KOPT-K1 (cell line): ENCODE measurements at regions not wholly inside any gene's neighbourhood (a gene's known extent, or its start where the extent isn't known, plus 50 kb on each side); places are given as distances from the start of the nearest gene placed in this dataset.

ENCODE experiments used
- H3K27ac ChIP-seq: fragments of 200-600 bp; sonication (generic); 2 replicates; pipeline ENCODE4 v1.5.1; 2016; ENCODE audit warnings: antibody characterized with exemption, mild to moderate bottlenecking, low read depth, low read length; ENCODE audit not compliant: poor library complexity, severe bottlenecking
- H3K36me3 ChIP-seq: fragments of 200-600 bp; sonication (generic); 2 replicates; pipeline ENCODE4 v1.5.1; 2017; ENCODE audit warnings: antibody characterized with exemption, mild to moderate bottlenecking, low read length, moderate library complexity; ENCODE audit not compliant: insufficient read depth
- H3K9me3 ChIP-seq: fragments of 200-600 bp; sonication (generic); 2 replicates; pipeline ENCODE4 v1.5.1; 2017; ENCODE audit warnings: antibody characterized with exemption, low read length, mild to moderate bottlenecking; ENCODE audit not compliant: insufficient read depth, poor library complexity, severe bottlenecking

DNA sequence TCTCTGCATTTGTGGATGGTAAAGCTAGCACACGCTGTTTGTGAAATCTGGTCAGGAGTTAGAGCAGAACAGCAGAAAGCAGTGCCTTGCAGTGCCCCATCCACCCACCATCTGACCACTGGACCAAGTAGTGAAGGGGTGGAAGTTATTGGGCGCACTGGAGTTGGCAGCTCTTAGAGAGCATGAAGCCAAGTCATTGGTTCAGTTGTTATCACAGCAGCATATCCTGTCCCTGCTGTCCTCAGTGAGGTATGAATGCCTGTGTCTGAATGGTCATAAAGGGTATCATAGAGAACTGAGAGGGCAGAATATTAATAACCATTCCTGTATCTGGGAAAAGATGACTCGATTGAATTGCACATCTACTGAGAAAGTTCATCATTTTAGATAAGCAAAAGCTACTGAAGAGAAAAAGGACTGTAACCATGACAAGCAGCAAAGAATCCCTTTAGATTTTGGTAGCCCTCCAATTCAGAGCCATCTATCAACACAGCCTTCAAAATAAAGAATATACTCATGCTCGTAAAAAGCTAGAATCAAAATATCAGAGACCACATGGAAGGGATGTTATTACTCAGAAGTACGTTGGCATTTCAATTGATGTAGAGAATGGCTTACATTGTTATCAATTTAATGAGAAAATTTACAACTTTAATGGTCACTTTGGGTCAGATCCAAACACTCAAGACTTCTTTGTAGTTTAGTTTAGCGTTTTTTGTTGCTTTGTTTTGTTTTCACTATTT is 919.0 kb downstream of the EFNB2 start:
- Histone ChIP-seq H3K36me3 (no peaks in the 10 kb centered on the region), H3K9me3 (no peaks in the 10 kb centered on the region), H3K27ac (no peak overlapping the region)

DNA sequence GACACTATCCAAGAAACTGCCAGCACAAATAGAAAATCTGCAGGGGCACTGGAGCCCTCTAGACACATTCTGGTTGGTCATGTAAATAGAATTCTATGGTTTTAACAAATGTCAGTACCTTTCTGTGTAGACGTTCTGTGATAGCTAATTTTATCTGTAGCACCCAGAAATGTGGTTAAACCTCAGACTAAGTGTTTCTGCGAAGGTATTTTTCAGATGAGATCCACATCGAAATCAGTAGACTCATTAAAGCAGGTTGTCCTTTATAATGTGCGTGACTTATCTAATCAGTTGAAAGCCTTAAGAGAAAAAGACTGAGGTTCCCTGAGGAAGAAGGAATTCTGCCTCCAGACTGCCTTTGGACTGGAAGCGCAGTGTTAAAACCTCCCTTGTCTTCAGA is 922.9 kb downstream of the EFNB2 start:
- H3K27ac ChIP-seq: no peak overlapping the region
- H3K9me3 ChIP-seq: no peaks in the 10 kb centered on the region
- no peaks in the 10 kb centered on the region for H3K36me3 ChIP-seq

DNA sequence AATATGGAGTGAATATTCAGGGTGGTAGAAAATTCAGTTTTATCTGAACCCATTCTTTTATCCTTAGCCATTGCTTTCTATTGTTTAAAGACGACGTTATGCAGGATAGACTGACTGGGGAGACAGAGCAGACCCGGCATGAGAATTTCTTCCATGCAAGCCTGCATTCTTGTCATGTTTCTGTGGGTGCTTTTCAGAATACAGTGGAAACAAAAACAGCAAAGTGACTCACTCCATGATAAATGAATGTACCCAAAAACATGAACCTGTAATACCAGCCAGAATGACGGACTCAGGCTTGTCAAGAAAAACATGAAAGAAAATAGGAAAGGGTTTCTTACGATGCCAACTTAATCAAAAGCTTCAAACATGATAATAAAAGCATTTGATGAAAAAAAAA is 924.0 kb downstream of the EFNB2 start:
- no peak overlapping the region for H3K27ac ChIP-seq
- no peaks in the 10 kb centered on the region for H3K9me3 ChIP-seq
- H3K36me3 ChIP-seq: no peaks in the 10 kb centered on the region

DNA sequence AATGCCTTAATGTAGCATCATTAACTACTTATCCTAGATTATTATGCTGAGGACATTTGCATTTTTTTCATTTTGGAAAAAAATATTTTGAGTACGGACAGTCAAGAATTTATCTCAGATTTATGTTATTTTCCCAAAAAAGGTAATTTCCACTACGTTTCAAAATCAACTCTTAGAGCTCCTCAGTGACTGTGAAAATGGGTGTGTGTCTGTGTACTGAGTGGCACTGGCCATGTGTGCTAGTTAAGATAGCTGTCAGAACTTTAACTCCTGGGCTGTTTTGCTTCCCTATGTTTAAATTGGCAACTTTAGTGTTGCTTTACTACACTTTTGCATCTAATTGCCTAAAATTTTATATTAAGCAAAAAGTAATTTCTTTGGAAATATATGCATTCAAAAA is 927.4 kb downstream of the EFNB2 start:
- Histone ChIP-seq H3K27ac (no peak overlapping the region), H3K9me3 (no peaks in the 10 kb centered on the region), H3K36me3 (no peaks in the 10 kb centered on the region)

DNA sequence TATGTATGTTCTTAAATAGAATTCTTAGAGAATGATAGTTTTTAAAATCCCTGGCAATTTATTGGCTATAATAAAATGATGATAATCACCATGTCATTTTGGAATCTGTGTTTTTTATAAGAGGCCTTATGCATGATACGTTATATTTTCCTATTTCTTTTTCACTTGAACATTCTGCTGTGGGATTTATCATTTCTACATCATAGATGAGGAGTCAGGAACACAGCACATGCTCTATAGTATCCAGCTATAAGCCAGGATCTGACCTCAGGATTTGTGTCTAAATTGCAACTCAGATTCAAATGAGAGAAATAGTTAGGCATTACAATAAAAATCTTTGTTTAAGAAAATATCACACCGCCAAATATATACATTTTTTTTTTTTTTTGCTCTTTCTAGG is 928.0 kb downstream of the EFNB2 start:
- Histone ChIP-seq H3K36me3 (no peaks in the 10 kb centered on the region), H3K27ac (no peak overlapping the region), H3K9me3 (no peaks in the 10 kb centered on the region)

DNA sequence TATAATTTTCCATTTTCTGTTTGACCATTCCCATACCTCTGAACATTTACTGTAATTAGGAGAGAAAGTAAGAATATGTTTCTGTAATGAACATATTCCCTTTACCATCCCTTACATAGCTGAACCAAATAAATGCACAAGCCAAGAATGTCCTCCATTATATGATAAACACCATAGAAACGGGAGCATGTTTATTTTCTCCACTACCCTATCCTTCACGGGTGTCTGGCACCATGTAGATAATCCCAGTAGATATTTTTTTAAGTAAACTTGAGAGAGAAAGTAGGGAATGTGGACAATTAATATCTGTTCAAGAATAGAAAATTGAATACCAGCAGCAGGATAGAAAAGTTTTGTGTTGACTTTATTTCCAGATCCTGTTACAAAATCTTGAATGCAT is 928.4 kb downstream of the EFNB2 start:
- no peaks in the 10 kb centered on the region for H3K36me3 ChIP-seq
- H3K27ac ChIP-seq: no peak overlapping the region
- no peaks in the 10 kb centered on the region for H3K9me3 ChIP-seq

DNA sequence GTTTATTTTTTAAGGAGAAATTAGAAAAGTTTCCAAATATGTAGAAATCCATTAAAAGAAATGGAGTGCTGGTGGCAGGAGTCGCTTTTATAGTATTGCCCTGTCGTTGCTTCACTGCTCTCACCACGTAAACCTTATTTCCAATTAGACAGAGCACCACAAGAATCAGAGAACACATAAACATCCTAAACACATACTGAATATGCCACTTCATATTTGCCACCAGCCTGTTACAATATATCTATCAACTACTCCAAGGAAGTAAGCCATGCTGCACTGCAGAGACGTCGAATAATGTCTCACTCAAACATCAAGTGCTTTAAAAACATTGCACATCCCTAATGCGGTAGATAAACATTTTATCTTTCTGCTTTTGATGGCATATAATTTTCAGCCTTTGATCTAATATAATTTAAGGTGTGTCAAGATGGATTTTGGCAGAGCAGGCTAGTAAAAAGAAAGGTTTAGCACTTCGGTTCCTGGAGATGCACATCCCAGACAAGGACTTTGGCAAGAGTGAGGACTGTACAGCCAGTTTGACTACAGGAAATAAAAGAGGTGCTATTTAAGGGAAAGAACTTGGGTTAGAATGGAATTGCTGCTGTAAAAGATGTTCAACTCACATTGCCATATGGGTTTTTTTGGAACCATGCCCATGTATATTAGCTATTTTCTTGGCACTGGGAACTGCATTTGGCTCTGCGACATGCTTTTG is 932.3 kb downstream of the EFNB2 start:
- no peak overlapping the region for H3K27ac ChIP-seq
- no peaks in the 10 kb centered on the region for H3K9me3 ChIP-seq
- no peaks in the 10 kb centered on the region for H3K36me3 ChIP-seq

DNA sequence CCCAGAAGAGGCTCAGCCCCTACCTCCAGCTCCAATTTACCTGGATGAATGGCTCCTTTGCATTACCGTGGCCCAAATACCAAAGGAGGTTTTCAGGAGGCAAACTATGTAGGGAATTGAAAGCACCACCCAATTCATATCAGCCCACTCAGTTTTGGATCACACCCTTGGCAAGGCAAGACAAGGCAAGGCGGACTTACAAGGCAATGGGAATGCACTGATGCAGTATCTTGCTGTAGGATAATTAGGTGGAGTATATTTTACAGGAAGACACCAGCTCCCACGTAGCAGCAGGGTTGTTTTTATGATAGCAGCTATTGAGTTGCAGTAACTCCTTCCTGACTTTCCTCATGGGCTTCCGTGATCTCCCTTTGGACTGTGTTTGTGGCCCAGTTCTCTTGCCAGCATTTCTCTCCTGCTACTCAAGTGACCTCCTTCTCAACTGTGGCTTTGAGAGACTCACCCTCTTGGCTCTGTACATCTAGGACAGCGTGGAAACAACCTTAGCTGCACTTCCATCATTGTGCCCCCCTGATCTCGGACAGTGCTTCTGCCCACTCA is 935.9 kb downstream of the EFNB2 start:
- Histone ChIP-seq H3K27ac (no peak overlapping the region), H3K36me3 (no peaks in the 10 kb centered on the region), H3K9me3 (no peaks in the 10 kb centered on the region)

DNA sequence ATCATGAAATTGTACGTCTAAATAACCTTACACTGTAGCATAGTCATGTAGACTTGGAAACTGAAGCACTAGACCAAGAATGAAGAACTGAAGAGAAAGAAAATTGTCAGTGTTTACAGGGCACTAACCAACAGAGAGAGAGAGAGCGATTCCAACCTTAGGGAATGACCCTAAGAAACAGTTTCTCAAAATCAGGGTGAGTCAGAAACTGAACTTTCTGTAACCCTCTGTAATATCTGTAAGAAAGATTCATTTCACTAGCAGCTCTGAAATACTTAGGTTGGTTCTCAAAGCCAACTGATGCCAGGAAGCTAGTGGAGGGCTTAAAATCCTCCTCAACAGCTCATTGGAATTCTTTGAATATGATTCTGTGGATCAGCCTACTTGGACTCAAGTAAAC is 936.9 kb downstream of the EFNB2 start:
- H3K27ac ChIP-seq: no peak overlapping the region
- no peaks in the 10 kb centered on the region for H3K9me3 ChIP-seq
- no peaks in the 10 kb centered on the region for H3K36me3 ChIP-seq

DNA sequence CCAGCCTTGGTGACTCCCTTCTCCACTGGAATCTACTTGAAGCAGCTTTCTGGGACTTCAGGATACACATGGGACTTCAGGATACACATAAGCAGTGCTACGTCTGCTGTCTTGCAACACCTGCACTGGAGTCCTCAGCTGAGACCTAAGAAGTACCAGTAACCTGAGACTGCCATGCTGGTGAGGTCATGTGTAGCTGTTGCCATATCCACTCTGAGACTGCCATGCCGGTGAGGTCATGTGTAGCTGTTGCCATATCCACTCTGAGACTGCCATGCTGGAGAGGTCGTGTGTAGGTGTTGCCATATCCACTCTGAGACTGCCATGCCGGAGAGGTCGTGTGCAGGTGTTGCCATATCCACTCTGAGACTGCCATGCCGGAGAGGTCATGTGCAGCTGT is 937.9 kb downstream of the EFNB2 start:
- H3K27ac ChIP-seq: no peak overlapping the region
- no peaks in the 10 kb centered on the region for H3K9me3 ChIP-seq
- H3K36me3 ChIP-seq: no peaks in the 10 kb centered on the region

DNA sequence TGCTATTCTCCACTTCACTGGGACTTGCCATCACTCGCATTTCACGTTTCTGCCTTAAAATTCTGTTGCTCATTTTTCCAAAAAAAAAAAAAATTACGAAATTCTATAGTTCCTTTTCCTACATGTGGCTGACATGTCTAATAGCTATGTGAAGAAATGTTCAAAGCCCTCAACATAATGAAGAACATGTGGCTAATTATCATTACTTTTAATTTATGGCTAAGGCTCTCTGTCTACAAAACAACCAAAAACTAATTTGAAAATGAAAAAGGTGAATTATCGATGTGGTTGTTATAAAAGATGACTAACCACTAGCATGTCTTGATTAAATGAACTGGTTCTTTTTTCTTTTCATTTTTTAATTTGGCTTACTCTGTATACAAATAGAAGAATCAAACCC is 940.0 kb downstream of the EFNB2 start:
- Histone ChIP-seq H3K9me3 (no peaks in the 10 kb centered on the region), H3K36me3 (no peaks in the 10 kb centered on the region), H3K27ac (no peak overlapping the region)

DNA sequence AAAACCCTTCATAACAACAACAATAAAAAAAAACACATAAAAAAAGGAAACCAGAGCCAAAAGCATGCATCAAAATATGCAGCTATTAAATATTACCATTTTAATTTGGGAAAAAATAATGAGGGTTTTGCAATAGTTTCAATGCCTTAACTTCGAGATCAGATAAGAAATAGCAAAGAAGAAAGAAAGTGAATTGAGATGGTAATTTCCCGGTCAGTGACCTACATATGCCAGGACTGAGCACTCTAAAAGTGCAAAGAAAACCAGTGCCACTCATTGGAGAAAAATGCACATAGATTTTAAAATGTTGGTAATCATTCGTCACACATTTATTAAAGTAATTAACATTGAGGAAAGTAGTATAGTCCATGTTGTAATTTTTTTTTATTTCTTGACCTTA is 944.2 kb downstream of the EFNB2 start:
- Histone ChIP-seq H3K9me3 (no peaks in the 10 kb centered on the region), H3K27ac (no peak overlapping the region), H3K36me3 (no peaks in the 10 kb centered on the region)

DNA sequence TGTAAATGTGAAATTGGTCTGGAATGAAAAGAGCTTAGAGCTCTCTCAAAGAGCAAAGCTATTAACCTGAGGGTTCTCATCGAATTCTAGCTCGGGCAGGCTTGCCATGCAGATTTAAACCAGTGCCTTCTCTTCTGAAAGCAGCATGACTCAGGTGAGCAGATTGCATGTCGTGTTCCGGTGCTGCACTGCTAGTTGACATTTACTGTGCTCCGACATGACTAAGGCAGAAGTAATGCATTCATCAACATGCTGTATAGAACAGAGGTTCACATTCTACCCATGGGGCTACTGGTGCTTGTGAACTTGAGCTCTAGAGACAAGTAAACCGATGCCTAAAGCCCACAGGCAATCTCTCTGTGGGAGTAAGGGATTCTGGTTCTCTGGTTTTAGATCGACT is 947.7 kb downstream of the EFNB2 start:
- Histone ChIP-seq H3K9me3 (no peaks in the 10 kb centered on the region), H3K27ac (no peak overlapping the region), H3K36me3 (no peaks in the 10 kb centered on the region)

DNA sequence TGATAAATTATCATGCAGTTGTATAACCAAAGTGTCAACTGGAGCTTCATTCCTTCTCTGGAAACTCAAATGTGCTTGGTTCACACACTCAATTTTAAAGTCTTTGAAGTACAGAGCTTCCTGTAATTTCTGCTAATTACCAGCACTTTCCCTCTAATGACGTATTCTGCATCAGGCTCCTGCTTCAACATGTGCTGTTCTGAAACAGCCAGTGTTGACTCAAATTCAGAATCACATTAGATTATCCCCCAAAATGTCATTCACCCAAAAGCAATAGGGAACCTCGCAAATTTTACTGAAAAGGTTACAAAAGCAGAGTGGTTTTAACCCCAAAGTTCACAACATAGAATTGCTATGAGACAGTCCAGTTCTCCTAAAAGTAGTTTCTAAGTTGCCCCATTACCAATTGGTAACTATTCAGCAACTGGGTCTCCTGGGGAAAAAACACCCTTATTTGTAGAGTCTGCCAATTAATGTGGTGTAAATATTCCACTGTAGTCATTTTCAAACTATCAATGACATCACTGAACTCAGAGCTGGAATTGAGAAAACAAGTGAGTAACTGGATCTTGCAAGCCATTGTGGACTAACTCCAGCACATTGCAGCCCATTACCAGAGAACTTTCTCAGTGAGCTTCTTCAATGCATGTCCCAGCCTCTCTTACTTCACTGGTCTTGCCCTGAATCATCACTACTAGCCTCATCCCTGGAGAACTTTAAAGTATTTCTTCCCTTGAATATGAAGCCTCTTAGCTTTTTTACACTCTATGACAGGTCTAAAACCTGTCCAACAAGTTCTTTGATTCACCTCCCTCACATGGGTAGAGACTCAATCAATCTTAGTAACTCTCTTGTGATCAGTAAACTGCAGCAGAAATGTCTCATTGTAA is 955.4 kb downstream of the EFNB2 start:
- Histone ChIP-seq H3K36me3 (no peaks in the 10 kb centered on the region), H3K27ac (no peak overlapping the region), H3K9me3 (peaks cover 11% of the 10 kb centered on the region)

DNA sequence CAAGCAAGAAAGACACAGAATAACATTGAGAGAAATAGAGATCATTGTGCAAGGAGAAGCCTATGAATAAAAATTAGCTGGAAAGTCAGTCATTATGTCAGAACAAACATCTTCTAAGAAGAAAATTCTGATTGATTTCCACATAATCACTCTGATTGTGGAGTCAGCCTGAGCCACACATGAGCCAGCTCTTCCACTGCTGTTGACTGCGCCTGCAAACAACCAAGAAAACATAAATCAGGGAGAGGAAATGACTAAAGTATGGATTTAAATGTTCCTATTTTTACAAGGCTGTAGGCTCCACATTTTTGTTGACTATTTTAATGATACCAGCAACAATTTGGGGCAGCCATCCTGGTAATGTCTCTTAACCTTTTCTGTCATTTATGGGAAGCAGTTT is 962.3 kb downstream of the EFNB2 start:
- Histone ChIP-seq H3K36me3 (no peaks in the 10 kb centered on the region), H3K27ac (no peak overlapping the region), H3K9me3 (peaks cover 12% of the 10 kb centered on the region)
